ENCODE measurements at regions not wholly inside any gene's neighbourhood (a gene's known extent, or its start where the extent isn't known, plus 50 kb on each side); places are given as distances from the start of the nearest gene placed in this dataset.

DNA sequence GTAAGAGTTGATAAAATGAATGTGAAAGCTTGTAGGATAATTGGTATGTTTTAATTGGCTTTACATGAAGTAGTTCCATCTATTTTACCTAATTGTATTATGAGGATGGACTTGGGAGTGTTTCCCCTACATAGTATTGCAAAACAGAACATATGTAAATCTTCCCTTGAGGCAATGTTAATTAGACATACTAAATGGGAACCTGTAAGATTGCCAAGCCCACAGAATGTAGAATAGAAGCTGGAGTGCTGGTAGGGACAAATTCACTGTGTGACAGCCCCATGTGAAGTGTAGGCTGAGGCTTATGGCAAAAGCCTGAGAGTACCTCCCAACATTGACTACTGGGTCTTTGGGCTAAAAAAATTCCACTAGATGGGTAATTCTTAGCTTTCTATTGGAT lies 615.0 kb upstream of the AMOT start:
- Mint-ChIP-seq H3K36me3 (ENCODE audit: low read depth) (no peaks in the 10 kb centered on the region), H3K27ac (no peak overlapping the region), H3K4me3 (no peak overlapping the region), H3K27me3 (ENCODE audit: low read depth, poor library complexity) (peaks cover 4% of the 10 kb centered on the region), H3K4me1 (no peaks in the 10 kb centered on the region), H3K9me3 (no peaks in the 10 kb centered on the region)
- DNase-seq, result no peak
- TF ChIP-seq, protein P1, sequence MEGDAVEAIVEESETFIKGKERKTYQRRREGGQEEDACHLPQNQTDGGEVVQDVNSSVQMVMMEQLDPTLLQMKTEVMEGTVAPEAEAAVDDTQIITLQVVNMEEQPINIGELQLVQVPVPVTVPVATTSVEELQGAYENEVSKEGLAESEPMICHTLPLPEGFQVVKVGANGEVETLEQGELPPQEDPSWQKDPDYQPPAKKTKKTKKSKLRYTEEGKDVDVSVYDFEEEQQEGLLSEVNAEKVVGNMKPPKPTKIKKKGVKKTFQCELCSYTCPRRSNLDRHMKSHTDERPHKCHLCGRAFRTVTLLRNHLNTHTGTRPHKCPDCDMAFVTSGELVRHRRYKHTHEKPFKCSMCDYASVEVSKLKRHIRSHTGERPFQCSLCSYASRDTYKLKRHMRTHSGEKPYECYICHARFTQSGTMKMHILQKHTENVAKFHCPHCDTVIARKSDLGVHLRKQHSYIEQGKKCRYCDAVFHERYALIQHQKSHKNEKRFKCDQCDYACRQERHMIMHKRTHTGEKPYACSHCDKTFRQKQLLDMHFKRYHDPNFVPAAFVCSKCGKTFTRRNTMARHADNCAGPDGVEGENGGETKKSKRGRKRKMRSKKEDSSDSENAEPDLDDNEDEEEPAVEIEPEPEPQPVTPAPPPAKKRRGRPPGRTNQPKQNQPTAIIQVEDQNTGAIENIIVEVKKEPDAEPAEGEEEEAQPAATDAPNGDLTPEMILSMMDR (IDR thresholded peaks at IDR 0.05), result no peak

DNA sequence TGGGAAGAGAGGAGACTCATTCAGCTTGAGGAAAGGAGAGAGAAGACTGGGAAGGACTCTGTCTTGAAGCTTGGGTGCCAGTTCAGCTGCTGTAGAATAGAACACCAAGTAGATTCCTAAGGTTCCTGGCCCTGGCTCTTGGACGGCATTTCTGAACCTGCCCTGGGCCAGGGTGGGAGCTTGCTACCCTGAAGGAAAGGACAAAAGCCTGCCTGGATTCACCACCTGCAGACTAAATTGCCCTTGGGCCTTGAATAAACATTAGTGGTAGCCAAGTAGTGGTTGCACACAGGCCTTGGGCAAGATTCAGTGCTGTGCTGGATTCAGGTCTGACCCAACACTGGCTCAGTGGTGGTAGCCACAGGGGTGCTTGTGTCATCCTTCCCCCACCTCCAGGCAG lies 588.4 kb upstream of the AMOT start:
- Mint-ChIP-seq H3K36me3 (ENCODE audit: low read depth) (no peaks in the 10 kb centered on the region), H3K4me1 (no peaks in the 10 kb centered on the region), H3K27me3 (ENCODE audit: low read depth, poor library complexity) (no peaks in the 10 kb centered on the region), H3K9me3 (no peaks in the 10 kb centered on the region), H3K27ac (no peak overlapping the region), H3K4me3 (no peak overlapping the region)
- TF ChIP-seq, protein P1 (IDR thresholded peaks at IDR 0.05), result no peak
- no peak for DNase-seq

- H3K4me1 Mint-ChIP-seq, result no peaks in the 10 kb centered on the region
- TF ChIP-seq, protein P1 (IDR thresholded peaks at IDR 0.05), result no peak
- no peaks in the 10 kb centered on the region for H3K9me3 Mint-ChIP-seq
- no peak for DNase-seq
- no peak overlapping the region for H3K27ac Mint-ChIP-seq
- H3K4me3 Mint-ChIP-seq, result no peak overlapping the region
- peaks cover 4% of the 10 kb centered on the region for H3K27me3 Mint-ChIP-seq (ENCODE audit: low read depth, poor library complexity)
- H3K36me3 Mint-ChIP-seq (ENCODE audit: low read depth), result no peaks in the 10 kb centered on the region
These were observed 581.7 kb upstream of the AMOT start for GRCh38 chrX:113422323-113422722.

GRCh38 chrX:113421432-113421831 lies 580.8 kb upstream of the AMOT start:
- Mint-ChIP-seq H3K36me3 (ENCODE audit: low read depth) (no peaks in the 10 kb centered on the region), H3K4me1 (no peaks in the 10 kb centered on the region), H3K27ac (no peak overlapping the region), H3K27me3 (ENCODE audit: low read depth, poor library complexity) (peaks cover 4% of the 10 kb centered on the region), H3K9me3 (no peaks in the 10 kb centered on the region), H3K4me3 (no peak overlapping the region)
- no peak for DNase-seq
- TF ChIP-seq, protein P1 (IDR thresholded peaks at IDR 0.05), result no peak

GRCh38 chrX:113412106-113412505 lies 571.5 kb upstream of the AMOT start:
- TF ChIP-seq, protein P1 (IDR thresholded peaks at IDR 0.05), result no peak
- Mint-ChIP-seq H3K4me3 (no peak overlapping the region), H3K27ac (no peak overlapping the region), H3K4me1 (no peaks in the 10 kb centered on the region), H3K27me3 (ENCODE audit: low read depth, poor library complexity) (no peaks in the 10 kb centered on the region), H3K9me3 (no peaks in the 10 kb centered on the region), H3K36me3 (ENCODE audit: low read depth) (no peaks in the 10 kb centered on the region)
- DNase-seq, result no peak

DNA sequence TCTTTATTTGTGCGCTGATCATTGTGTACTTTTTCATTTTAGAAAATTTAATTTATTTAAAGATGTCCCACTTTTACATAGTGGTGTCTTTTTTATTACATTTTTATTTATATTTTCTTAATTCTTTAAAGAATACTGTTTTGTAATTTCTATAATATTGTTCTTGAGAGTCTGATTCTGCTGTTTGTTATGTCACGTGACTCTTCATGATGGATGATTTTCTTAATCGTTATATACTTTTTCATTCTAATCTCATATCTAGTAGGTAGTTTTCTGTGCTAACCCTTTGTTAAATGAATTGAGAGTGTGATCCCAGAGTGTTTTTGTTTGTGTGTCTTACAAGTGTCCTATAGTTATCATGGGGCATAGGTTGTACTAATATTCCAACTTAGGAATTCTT lies 568.2 kb upstream of the AMOT start:
- Mint-ChIP-seq H3K27ac (no peak overlapping the region), H3K4me3 (no peak overlapping the region), H3K27me3 (ENCODE audit: low read depth, poor library complexity) (no peaks in the 10 kb centered on the region), H3K36me3 (ENCODE audit: low read depth) (no peaks in the 10 kb centered on the region), H3K4me1 (no peaks in the 10 kb centered on the region), H3K9me3 (peaks cover 3% of the 10 kb centered on the region)
- no peak for DNase-seq
- TF ChIP-seq, protein P1 (IDR thresholded peaks at IDR 0.05), result no peak
